SK-N-SH (cell line): ENCODE measurements at regions not wholly inside any gene's neighbourhood (a gene's known extent, or its start where the extent isn't known, plus 50 kb on each side); places are given as distances from the start of the nearest gene placed in this dataset.

Experiments
- CTCF ChIA-PET: fragments of 300-600, 350-600 bp; formaldehyde crosslinking; extraction: SDS; loops from one replicate; lab custom pipeline; 2021; lab: Yijun Ruan, JAX
- POLR2A ChIA-PET: fragments of 350-600 bp; sonication (Branson Sonifier 250); formaldehyde crosslinking; extraction: SDS; loops from one replicate; lab custom pipeline; 2020; ENCODE audit warnings: antibody characterized with exemption, inconsistent platforms; lab: Yijun Ruan, JAX
- DNase-seq: peaks from one replicate; pipeline ENCODE4 v3.0.0; 2012
- H2AFZ ChIP-seq: fragments of 200-600 bp; sonication (generic); 2 replicates; pipeline ENCODE4 v1.8.1; 2016; ENCODE audit warnings: antibody characterized with exemption, mild to moderate bottlenecking, low read depth
- H3F3A ChIP-seq: fragments of 200-600 bp; sonication (generic); replicated peaks from 2 replicates; pipeline ENCODE3; 2016; ENCODE audit warnings: antibody characterized with exemption, mild to moderate bottlenecking; ENCODE audit not compliant: insufficient read depth
- H3K27ac ChIP-seq, 2 experiments: fragments of 200-500 bp in 1 of 2; fragments of 200-600 bp in 1 of 2; sonication (Bioruptor generic) in 1 of 2; sonication (generic), shearing (Covaris generic) in 1 of 2; 2 replicates each; pipeline versions ENCODE4 v1.5.1 to v1.6.1; 2014 to 2016; ENCODE audit warnings: low read depth in 2 of 2, inconsistent platforms in 1 of 2, low read length in 1 of 2, mild to moderate bottlenecking in 1 of 2, mixed read lengths in 1 of 2
- H3K27me3 ChIP-seq: fragments of 200-600 bp; sonication (generic), shearing (Covaris generic); 2 replicates; pipeline ENCODE4 v1.6.1; 2016; ENCODE audit warnings: mixed run types; ENCODE audit not compliant: insufficient read depth
- H3K36me3 ChIP-seq, 2 experiments: fragments of 200-500 bp in 1 of 2; fragments of 200-600 bp in 1 of 2; sonication (Bioruptor generic) in 1 of 2; sonication (generic) in 1 of 2; replicated peaks in 1 of 2; 2 replicates each; pipeline versions ENCODE3 to v1.5.1; 2014 to 2016; ENCODE audit warnings: low read length in 1 of 2, mild to moderate bottlenecking in 1 of 2; ENCODE audit not compliant: insufficient read depth in 2 of 2, control insufficient read depth in 1 of 2
- H3K4me1 ChIP-seq, 2 experiments: fragments of 200-500 bp in 1 of 2; fragments of 200-600 bp in 1 of 2; sonication (Bioruptor generic) in 1 of 2; sonication (generic), shearing (Covaris generic) in 1 of 2; 2 replicates each; pipeline versions ENCODE4 v1.5.1 to v1.6.1; 2014 to 2016; ENCODE audit warnings: low read depth in 1 of 2, low read length in 1 of 2, mixed run types in 1 of 2; ENCODE audit not compliant: insufficient read depth in 2 of 2, control insufficient read depth in 1 of 2
- H3K4me2 ChIP-seq: fragments of 200-600 bp; sonication (generic), shearing (Covaris generic); 2 replicates; pipeline ENCODE4 v1.6.1; 2017; ENCODE audit warnings: mixed run types
- H3K4me3 ChIP-seq, 2 experiments: fragments of 200-500 bp in 1 of 2; fragments of 200-600 bp in 1 of 2; sonication (Bioruptor generic) in 1 of 2; sonication (generic), shearing (Covaris generic) in 1 of 2; 2 replicates each; pipeline versions ENCODE4 v1.5.1 to v1.8.1; 2014 to 2016; ENCODE audit warnings: low read depth in 2 of 2, inconsistent platforms in 1 of 2, low read length in 1 of 2, mild to moderate bottlenecking in 1 of 2, mixed read lengths in 1 of 2, moderate library complexity in 1 of 2
- H3K79me2 ChIP-seq: fragments of 200-600 bp; sonication (generic); 2 replicates; pipeline ENCODE4 v1.8.1; 2017; ENCODE audit warnings: mild to moderate bottlenecking; ENCODE audit not compliant: insufficient read depth
- H3K9ac ChIP-seq: fragments of 200-600 bp; sonication (generic); 2 replicates; pipeline ENCODE4 v1.6.1; 2017; ENCODE audit warnings: mixed run types
- H3K9me2 ChIP-seq: fragments of 200-600 bp; sonication (generic); 2 replicates; pipeline ENCODE4 v1.6.1; 2017; ENCODE audit warnings: mixed run types
- H3K9me3 ChIP-seq: fragments of 200-600 bp; sonication (generic); 2 replicates; pipeline ENCODE4 v1.6.1; 2017; ENCODE audit warnings: mixed run types, mild to moderate bottlenecking, moderate library complexity
- H4K20me1 ChIP-seq: fragments of 200-600 bp; sonication (generic); 2 replicates; pipeline ENCODE4 v1.6.1; 2017; ENCODE audit warnings: mild to moderate bottlenecking, mixed run types; ENCODE audit not compliant: insufficient read depth
- CHD2 ChIP-seq: fragments of 150-350 bp; IDR thresholded peaks from 2 replicates; pipeline ENCODE4 v1.6.1; 2018; ENCODE audit warnings: low read length; ENCODE audit not compliant: partially characterized antibody
- CTCF ChIP-seq: fragments of 200-600 bp; sonication (generic); IDR thresholded peaks from 2 replicates; pipeline ENCODE4 v1.6.1; 2017; ENCODE audit warnings: antibody characterized with exemption, mild to moderate bottlenecking, moderate library complexity
- EP300 ChIP-seq, 2 experiments: IDR thresholded peaks; 2 replicates each; pipeline versions ENCODE4 v1.4.0 to v1.6.1; 2012; ENCODE audit warnings: borderline replicate concordance in 1 of 2, low read depth in 1 of 2, low read length in 1 of 2
- FOSL2 ChIP-seq: IDR thresholded peaks from 2 replicates; pipeline ENCODE4 v1.4.0; 2012; ENCODE audit warnings: low read depth, mild to moderate bottlenecking, moderate library complexity, borderline replicate concordance
- GABPA ChIP-seq: IDR thresholded peaks from 2 replicates; pipeline ENCODE4 v1.4.0; 2012; ENCODE audit warnings: low read depth, mild to moderate bottlenecking
- GATA2 ChIP-seq: sonication (generic); formaldehyde crosslinking; IDR thresholded peaks from 2 replicates; pipeline ENCODE4 v1.5.0; 2020; ENCODE audit warnings: mild to moderate bottlenecking, missing genetic modification reagents
- JUND ChIP-seq: IDR thresholded peaks from 2 replicates; pipeline ENCODE4 v1.4.0; 2012
- MAX ChIP-seq: IDR thresholded peaks from 2 replicates; pipeline ENCODE4 v1.4.0; 2012; ENCODE audit warnings: low read depth
- MEF2A ChIP-seq: IDR thresholded peaks from 2 replicates; pipeline ENCODE4 v1.4.0; 2012; ENCODE audit warnings: low read depth, borderline replicate concordance
- MXI1 ChIP-seq: IDR thresholded peaks from 2 replicates; pipeline ENCODE4 v1.6.1; 2012; ENCODE audit warnings: mild to moderate bottlenecking, low read depth, low read length, improper control_type of control experiment
- POLR2AphosphoS5 ChIP-seq: IDR thresholded peaks from 2 replicates; pipeline ENCODE4 v1.6.1; 2012; ENCODE audit warnings: low read depth, low read length
- RAD21 ChIP-seq: IDR thresholded peaks from 2 replicates; pipeline ENCODE4 v1.6.1; 2012; ENCODE audit warnings: mild to moderate bottlenecking, low read length
- RFX5 ChIP-seq: IDR thresholded peaks from 2 replicates; pipeline ENCODE4 v1.6.1; 2012; ENCODE audit warnings: mild to moderate bottlenecking, improper control_type of control experiment, low read length
- SIN3A ChIP-seq: IDR thresholded peaks from 2 replicates; pipeline ENCODE4 v1.6.1; 2012; ENCODE audit warnings: low read depth, mild to moderate bottlenecking, low read length, moderate library complexity, borderline replicate concordance
- SMC3 ChIP-seq: IDR thresholded peaks from 2 replicates; pipeline ENCODE4 v1.6.1; 2012; ENCODE audit warnings: low read depth, low read length, improper control_type of control experiment
- TAF1 ChIP-seq: IDR thresholded peaks from 2 replicates; pipeline ENCODE4 v1.6.1; 2012; ENCODE audit warnings: low read depth, mild to moderate bottlenecking, low read length, moderate library complexity, borderline replicate concordance
- TCF12 ChIP-seq: IDR thresholded peaks from 2 replicates; pipeline ENCODE4 v1.4.0; 2012
- TEAD4 ChIP-seq: IDR thresholded peaks from 2 replicates; pipeline ENCODE4 v1.4.0; 2012; ENCODE audit warnings: mild to moderate bottlenecking, borderline replicate concordance; ENCODE audit not compliant: insufficient read depth
- WGBS: methylation state at CpG from one replicate; pipeline ENCODE4 v1.1.6; 2017; ENCODE audit warnings: low lambda C conversion rate; 5-methylcytosine and 5-hydroxymethylcytosine counted together
- TF ChIP-seq, protein P1 (sequence below): fragments of 150-350 bp; IDR thresholded peaks from 2 replicates; pipeline ENCODE4 v1.6.1; 2016; ENCODE audit warnings: mild to moderate bottlenecking, low read depth, low read length

DNA sequence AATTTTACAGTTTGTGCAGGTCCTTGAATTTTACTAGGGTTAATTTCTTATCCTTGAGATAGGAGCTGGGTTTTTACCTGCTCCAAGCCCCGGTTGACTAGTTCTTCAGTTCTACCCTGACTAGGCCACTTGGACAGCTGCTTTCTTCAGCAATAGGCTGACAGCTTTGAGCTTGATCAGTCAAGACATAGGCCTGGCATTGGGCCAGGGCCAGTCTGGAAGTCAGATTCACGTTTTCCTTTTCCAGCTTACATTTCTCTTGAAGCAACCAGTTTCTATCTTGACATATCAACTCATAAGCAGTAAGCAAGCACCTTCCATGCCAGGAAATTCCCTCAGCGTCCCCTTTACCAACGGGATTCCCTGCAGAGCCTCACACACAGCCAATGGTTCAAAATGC is 63.7 kb upstream of the AJAP1 start:
- H3K4me3 ChIP-seq, result no peak overlapping the region
- H3K4me1 ChIP-seq, result no peaks in the 10 kb centered on the region
- no peak overlapping the region for H3K27ac ChIP-seq
- H4K20me1 ChIP-seq, result no peaks in the 10 kb centered on the region
- DNase-seq, result no peak
- no peak overlapping the region for H3K9ac ChIP-seq
- POLR2A ChIA-PET, result no interaction called here
- CTCF ChIA-PET, result no interaction called here
- 12% methylated on average over 4 of the region's 4 CpGs for WGBS
- no peak overlapping the region for H2AFZ ChIP-seq
- no peaks in the 10 kb centered on the region for H3K79me2 ChIP-seq
- no peaks in the 10 kb centered on the region for H3K27me3 ChIP-seq
- H3F3A ChIP-seq, result no peaks in the 10 kb centered on the region
- TF ChIP-seq MXI1 (no peak), EP300 (IDR thresholded peaks at IDR 0.05; ENCODE audit: borderline replicate concordance in 1 of 2, low read depth in 1 of 2, low read length in 1 of 2) (no peak), FOSL2 (no peak), POLR2AphosphoS5 (no peak), CHD2 (no peak), TAF1 (no peak), SMC3 (no peak), RFX5 (no peak), GABPA (no peak), GATA2 (CRISPR knock-in tag) (no peak), MEF2A (no peak), JUND (no peak), MAX (no peak), SIN3A (no peak), CTCF (no peak), TCF12 (no peak), RAD21 (no peak), TEAD4 (no peak)
- TF ChIP-seq, protein P1, sequence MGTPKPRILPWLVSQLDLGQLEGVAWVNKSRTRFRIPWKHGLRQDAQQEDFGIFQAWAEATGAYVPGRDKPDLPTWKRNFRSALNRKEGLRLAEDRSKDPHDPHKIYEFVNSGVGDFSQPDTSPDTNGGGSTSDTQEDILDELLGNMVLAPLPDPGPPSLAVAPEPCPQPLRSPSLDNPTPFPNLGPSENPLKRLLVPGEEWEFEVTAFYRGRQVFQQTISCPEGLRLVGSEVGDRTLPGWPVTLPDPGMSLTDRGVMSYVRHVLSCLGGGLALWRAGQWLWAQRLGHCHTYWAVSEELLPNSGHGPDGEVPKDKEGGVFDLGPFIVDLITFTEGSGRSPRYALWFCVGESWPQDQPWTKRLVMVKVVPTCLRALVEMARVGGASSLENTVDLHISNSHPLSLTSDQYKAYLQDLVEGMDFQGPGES, result no peak
- TF ChIP-seq, all 33 proteins: peak for 0
- H3K9me2 ChIP-seq, result no peaks in the 10 kb centered on the region
- H3K4me2 ChIP-seq, result no peak overlapping the region
- no peaks in the 10 kb centered on the region for H3K36me3 ChIP-seq
- no peaks in the 10 kb centered on the region for H3K9me3 ChIP-seq
